Stimulated activated CD8-positive, alpha-beta memory T cell treated with anti-CD3 and anti-CD28 coated beads, Interleukin-4, amount 100 ng/mL, for 24 hours (primary cell): ENCODE measurements at regions not wholly inside any gene's neighbourhood (a gene's known extent, or its start where the extent isn't known, plus 50 kb on each side); places are given as distances from the start of the nearest gene placed in this dataset.
"Not testable (repeated sequence)": the region's sequence is repeated elsewhere in the genome, so short reads cannot be mapped to it uniquely, and the experiment has no call there.

Experiments
- DNase-seq: peaks from one replicate; pipeline ENCODE4 v3.0.0-alpha.2; 2020; ENCODE audit warnings: low read depth

DNA sequence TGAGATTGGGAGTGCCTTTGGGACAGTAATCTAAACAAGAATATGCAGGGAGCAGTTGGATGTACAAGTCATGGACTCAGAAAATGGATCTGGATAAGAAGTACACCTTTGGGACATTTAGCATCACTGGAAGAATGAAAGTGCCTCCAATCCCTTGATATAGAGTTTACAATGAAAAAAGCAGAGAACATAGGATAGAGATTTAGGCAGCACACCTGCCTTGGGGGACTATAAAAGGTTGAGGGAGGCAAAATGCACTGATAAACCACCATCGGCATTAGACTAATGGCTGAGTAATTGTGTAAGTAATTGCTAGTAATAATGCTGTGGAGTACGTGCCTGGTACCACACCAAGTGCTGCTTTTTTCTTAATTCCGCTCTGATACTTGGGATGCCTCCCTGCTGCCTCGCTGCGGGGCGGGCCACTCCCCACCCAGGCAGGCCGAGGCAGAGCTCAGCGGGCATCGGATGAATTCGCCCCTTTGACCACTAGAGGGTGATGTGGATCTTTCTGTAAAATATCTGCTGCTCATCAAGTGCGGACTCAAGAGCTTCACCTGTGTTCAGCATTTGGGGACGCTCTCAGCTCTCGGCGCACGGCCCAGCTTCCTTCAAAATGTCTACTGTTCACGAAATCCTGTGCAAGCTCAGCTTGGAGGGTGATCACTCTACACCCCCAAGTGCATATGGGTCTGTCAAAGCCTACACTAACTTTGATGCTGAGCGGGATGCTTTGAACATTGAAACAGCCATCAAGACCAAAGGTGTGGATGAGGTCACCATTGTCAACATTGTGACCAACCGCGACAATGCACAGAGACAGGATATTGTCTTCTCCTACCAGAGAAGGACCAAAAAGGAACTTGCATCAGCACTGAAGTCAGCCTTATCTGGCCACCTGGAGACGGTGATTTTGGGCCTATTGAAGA lies 99.9 kb downstream of the ANKRD18B start:
- peak; percentile 54 for DNase-seq

DNA sequence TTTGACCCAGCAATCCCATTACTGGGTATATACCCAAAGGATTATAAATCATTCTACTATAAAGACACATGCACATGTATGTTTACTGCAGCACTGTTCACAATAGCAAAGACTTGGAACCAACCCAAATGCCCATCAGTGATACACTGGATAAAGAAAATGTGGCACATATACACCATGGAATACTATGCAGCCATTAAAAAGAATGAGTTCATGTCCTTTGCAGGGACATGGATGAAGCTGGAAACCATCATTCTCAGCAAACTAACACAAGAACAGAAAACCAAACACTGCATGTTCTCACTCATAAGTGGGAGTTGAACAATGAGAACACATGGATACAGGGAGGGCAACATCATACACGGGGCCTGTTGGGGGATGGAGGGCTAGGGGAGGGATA lies 104.3 kb downstream of the ANKRD18B start:
- not testable (repeated sequence) for DNase-seq

DNA sequence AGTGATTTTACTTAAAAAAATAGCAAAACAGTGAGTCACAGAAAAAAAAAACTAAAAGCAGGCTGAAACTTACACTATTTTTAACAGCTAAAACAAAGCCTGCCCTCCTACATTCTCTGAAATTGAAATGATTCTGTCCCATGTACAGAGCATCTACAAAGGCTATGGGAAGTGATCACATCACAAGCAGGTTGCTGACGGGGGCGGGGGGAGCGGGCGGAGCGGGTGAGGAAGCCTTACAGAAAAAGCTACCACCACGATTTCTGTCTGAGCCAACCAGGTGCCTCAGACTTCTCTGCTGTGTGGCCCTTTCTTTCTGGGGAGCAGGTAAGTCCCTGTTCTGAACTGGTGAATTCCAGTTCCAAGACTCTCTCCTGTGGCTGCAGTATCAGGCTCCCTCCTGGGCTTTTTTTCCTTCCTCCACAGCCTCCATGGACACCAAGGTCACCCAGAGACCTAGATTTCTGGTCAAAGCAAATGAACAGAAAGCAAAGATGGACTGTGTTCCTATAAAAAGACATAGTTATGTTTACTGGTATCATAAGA lies 104.9 kb downstream of the ANKRD18B start:
- DNase-seq = no peak

DNA sequence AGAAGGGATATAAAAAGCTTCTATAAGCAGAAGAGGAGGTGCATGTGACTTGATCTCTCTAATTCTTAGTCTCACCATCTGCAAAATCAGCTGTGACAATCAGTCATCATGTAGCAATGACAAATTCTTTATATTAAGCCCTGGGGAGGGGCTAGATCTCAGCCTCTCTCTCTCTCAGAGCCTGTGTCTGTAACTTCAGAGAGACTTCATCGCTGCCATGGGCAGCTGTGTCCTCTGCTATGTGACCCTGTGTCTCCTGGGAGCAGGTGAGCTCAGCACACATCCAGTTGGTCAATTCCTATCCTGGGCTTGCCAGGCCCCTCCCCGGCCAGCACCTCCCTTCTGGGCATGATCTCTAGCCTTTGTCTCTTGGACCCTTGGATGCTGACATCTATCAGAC lies 109.6 kb downstream of the ANKRD18B start:
- no peak for DNase-seq

DNA sequence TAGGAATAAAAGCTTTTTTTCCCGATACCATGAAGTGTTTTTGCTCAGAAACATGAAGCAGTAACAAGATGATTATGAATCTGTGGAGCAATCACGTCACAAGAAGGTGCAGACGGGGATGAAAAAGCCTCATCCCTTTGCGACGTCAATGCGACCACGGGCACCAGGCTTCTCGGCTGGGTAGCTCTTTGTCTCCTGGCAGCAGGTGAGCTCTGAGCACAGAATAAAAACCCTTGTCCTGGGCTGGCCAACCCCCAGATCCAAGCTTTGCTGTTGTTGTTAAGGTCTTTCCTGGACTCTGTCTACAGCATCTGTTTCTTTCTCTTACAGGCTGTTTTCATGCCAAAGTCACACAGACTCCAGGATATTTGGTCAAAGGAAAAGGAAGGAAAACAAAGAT lies 113.8 kb downstream of the ANKRD18B start:
- no peak for DNase-seq

DNA sequence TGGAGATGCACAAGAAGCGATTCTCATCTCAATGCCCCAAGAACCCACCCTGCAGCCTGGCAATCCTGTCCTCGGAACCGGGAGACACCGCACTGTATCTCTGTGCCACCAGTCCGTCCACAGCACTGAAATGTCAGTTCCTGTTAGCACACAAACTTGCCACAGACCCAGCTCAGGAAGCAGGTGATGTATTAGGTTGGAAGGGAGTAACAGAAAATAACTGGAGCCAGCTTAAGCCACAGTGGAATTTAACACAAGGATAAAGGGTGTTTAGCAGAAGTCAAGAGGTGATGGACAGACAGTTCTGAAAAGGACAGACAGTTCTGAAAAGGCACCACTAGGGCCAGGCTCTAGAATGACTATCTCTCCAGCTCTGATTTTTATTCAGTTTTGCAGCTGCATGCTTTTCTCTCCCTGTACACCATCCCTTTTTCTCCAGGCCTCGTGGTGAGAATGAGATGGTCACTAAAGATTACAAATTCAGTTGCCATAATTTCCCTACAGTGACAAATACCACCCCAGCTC lies 114.4 kb downstream of the ANKRD18B start:
- no peak for DNase-seq

DNA sequence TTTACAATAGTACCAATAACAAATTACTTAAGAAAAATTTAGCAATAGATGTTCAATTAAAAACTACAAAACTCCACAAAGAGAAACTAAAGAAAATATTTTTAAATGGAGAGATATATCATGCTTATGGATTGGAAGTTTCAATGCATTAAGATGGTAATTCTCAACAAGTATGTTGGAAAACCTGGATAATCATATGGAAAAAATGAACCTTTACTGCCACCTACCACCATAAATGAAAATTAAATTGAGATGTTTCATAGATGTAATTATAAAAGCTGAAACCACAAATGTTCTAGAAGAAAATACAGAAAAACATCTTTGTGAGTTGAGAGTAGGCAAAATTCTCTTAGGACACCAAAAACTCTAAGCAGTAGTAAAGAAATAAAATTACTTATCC lies 121.7 kb downstream of the ANKRD18B start:
- DNase-seq = no peak

DNA sequence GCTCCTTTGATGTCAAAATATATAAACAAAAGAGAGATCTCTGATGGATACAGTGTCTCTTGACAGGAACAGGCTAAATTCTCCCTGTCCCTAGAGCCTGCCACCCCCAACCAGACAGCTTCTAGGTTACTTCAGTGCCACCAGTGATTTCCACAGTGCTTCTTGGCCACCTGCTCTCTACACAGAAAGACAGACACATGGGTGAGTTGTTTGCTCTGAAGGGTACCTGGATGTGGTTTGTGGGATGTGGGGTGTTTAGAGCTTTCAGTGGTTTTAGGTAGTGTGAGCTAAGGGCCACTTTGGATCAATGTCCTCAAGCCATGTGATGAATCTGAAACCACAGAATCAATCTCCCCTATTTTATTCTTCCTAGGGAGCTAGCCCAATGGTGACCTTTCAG lies 125.4 kb downstream of the ANKRD18B start:
- no peak for DNase-seq

DNA sequence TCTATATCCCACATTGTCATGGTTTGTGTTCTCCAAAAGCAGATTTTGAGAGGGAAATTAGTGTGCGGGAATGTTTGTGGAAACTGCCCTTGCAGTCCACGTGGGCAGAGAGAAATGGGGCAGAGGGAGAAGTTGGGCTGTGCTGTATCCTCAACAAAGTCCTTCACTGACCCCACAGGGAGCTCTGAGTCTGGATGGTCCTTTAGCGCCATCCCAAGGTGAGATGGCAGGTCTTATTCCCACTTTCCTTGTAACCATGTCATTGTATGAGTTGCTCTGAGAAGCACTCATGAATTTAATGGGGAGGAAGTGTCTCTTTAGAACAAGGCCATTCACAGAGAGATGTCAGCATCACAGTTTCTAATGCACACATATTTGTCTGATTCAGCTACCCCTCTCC lies 127.1 kb downstream of the ANKRD18B start:
- no peak for DNase-seq

DNA sequence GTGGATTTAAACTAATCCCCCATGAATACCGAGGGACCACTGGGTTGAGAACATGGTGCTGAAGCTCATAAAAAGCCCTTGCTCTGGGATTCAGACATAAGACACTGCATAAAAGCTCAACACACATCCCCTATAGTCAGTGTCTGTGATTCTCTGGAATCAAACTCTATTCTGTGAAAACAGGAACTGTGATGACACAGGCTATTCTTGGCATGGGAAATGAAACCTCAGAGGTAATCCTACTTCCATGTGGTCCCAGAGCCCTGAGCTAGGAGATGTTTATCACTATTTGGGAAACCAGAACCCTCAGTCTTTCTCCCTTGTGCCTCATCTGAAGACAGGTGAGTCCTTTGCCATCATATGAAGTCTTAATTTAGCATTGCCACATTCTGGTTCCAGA lies 135.4 kb upstream of the PRSS3 start:
- DNase-seq = no peak

DNA sequence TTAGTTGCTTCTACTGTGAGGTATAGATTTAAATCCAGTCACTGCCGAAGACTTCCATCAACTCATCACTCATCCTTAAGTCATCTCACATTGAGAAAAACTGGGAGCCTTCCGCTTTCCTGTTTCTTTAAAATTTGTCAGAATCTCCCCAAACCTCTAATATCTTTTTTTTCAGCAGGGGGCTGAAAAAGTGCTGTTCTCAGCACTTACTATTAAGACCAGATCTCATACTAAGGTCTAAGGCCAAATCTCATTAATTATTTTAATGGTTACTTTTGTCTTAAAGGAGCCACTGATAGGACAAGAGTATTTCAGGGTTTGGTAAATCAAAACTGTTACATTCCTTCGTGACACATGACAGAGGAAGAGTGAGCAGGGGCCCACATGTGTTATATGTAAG lies 134.6 kb upstream of the PRSS3 start:
- DNase-seq = no peak

DNA sequence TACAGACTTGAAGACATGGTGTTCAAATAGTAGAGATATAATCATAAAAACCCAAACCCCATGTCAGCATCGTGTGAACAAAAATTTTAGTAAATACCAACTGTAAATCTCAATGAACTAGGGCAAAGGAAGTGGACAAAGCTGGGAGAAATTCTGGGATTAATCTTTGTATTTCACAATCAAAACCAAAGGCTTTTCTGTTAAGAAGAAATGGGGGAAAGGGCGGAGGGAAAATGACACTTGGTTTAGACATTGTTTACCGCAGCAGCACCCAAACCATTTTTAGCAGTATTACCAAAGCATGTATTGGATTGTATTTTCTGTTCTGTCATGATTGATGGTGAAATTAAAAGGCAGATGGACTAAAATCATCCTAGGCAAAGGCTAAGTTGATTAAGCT lies 134.2 kb upstream of the PRSS3 start:
- no peak for DNase-seq

DNA sequence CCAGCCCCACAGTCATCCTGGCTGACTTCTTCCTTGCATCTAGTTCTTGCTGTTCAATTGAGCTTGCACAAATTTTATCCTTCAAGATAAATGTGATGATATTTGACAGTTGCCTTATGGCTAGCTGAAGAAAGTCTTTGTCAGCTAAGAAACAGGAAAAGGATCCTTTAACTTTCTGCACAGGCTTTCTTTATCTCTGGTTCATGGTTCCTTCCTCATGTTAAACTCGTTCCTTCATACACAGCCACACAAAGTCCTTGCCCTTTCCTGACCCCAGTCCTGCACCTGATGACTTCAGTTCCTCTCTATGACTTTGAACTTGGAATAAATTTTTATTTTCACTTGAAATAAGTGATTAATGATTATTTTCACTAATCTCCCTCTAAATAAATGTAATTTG lies 132.5 kb upstream of the PRSS3 start:
- no peak for DNase-seq

DNA sequence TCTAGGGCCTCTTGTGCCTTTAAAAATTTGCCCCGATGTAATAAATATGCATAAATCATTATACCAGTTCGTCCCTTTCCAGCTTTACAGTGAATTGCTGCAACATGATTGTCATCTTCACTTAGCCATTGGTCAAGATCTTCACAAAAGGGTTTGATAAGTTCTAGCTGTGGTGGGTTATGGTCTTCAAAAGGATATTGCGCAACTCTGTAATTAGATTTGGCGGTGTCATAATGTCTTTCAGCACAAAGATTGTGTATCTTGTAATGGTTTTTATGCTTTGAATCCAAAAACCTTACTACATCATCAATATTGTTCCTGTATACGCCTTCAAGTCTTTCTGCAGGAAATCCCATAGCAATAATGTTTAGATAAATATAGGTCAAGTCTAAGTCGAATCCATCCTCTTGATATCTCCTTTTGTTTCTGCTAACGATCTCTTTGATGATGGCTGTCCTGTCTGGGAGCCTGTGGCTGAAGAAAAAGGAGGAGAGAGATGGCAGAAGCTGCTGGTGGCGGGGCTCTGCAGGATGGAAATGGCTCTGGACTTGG lies 119.1 kb upstream of the PRSS3 start:
- DNase-seq = not testable (repeated sequence)

DNA sequence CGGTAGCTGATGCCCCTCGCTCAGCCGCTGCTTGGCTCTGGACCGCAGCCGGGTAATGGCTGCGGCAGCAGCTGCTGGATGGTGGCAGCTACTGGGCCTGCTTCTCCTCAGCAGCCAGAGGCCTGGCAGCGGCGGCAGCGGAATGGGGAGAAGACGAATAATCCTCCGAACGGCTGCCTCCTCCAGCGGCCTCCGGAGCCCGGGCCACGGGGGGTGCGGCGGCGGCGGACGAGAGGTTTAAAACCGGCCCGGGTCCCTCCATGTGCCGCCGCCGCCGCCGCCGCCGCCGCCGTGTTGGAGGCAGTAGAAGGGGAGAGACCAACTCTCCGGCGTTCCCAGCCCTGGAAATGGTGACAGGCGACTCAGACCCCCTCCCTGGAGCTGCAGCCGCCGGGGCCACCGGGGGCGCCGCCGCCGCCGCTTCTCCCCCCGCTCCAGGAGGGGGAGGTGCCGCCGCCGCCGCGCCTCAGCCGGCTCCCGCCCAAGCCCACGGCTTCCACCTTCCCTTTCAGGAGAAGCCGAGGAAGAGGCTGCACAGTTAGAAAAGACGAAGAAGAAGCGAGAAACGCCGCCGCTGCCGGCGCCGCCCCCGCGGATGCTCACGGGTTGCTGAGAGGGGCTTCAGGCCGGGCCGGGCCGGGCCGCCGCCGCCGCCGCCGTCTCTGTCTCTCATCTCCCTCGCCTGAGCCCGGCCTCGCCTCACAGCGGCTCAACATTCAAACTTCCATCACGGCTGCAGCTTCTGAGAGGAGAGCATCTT lies 118.4 kb upstream of the PRSS3 start:
- DNase-seq = peak; percentile 7

DNA sequence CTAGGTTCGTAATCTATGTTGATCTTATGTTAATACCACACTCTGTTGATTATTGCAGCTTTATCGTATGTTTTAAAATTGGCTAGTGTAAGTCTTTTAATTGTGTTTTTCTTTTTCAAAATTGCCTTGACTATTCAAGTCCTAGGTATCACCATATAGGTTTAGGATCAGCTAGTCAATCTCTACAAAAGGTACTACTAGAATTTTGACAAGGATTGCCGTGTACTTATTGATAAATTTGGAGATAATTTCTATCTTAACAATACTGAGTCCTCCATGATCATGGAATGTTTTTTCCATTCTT lies 117.9 kb upstream of the PRSS3 start:
- DNase-seq = no peak

DNA sequence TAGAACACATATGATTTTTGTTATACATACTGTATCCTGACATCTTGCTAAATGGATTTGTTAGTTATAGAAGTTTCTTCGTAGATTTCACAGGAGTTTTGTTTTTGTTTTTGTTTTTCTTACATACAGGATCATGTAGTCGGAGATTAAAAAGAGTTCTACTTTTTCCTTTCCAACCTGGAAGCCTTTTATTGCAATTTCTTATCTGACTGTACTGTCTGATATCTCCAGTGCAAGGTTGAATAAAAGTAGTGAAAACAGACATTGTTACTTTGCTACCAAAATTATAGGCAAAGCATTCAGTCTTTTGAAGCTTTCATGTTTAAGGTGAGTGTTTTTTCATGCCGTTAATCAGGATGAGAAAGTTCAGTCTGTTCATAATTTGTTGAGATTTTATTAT lies 117.4 kb upstream of the PRSS3 start:
- DNase-seq = no peak

DNA sequence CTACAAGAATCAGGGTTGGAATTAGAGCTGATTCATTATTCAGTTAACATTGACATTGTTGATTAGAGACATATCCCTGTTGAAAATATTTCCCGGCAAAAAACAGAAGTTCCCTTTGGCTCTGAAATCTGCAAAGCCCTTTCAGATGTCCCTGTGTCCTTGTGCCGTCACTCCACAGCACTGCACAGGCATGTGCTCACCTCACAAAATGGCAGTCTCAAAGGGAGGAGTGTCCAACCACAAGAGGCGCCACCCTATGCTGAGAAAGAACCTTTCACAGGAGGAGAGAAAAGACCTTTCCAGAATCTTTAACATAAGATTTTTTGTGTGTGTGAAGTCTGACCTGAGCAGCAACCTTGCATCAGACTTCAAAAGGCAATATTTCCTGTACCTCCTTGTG lies 112.8 kb upstream of the PRSS3 start:
- DNase-seq = no peak

DNA sequence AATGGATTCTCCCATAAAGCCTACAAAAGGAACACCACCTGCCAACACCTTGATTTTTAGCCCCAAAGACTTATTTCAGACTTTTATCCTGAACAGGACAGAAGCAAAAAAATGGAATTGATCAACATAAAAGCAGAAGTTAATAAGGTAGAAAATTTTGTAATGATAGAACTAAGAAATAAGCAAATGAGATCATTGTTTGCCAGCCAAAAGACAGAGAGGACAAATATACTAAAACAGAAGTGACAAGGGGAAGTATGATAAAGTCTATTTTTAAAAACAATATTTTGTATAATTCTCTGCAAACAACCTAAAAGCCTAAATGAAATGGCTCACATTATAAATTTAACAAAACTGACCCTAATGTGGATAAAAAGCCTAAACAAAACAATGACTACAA lies 110.5 kb upstream of the PRSS3 start:
- no peak for DNase-seq

DNA sequence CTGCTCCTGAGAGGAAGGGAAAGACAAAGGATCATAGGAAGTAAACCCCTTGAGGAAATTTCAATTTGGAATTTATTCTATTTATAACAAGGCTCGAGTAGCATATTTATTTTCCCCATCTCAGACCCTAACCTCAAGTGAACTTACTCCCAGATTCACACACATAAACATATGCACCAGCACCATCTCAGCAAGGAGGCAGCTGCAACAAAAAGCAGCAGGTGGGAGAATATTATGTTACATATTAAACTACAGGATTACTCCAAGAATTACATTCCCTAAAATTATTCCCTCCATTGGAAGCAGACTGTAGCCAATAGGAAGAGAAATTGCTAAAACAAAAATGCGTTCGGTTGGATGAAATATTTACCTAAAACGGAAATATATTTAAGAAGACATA lies 108.4 kb upstream of the PRSS3 start:
- no peak for DNase-seq

DNA sequence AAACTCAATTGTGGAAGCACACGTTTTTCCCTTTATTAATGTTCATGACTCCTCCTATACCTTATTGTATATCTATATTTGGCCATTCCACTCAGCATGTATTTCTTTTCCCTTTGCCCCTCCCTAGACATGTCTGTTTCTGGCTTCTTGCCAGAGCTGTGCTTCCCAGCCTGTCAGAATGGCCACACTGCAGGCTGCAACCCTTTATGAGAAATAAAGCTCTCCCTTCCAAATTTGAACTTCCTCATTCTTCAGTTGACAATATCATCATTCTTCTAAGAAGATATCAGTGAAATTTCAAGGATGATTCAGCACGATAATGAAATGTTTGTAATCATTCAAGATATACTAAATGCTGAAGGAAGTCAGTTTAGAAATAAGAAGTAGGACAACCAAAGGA lies 107.6 kb upstream of the PRSS3 start:
- no peak for DNase-seq

DNA sequence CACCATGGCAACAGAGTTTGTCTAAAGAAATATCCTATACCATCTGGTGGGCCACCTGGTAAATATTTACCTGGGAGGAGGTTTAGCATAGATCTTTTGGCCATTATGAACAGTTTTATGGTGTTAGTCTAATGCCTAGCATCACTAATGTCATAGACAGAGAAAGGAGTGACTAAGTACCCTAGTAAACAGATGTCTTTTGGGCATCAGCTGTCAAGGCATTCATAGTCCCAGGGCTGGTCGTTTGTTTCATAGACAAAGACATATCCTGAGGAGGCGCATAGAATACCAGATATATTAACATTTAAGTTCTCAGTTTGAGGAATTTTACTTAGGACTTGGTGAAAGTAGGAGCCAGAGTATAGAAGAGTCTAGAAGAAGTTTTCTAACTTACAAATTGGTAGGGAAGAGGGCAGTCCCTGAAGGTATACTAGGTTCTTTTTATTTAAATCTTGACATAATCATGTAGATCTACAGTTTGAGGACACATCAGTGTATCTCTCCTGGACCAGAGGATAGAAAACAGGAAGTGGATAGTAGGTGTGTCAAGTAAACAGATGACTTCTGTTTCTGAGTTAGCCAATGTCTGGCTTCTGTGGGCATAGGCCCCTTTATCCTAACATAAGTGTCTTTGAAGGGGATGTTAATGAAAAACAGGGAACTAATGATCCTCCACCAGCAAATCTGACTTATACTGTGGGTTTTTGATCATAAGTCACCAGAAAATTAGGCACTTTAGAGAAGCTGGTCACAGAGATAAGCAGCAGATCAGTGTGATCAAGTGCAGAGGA lies 105.0 kb upstream of the PRSS3 start:
- DNase-seq = no peak
